Nephron (organoid): ENCODE measurements at regions not wholly inside any gene's neighbourhood (a gene's known extent, or its start where the extent isn't known, plus 50 kb on each side); places are given as distances from the start of the nearest gene placed in this dataset.

ENCODE experiments used
- H3K27ac Mint-ChIP-seq, 3 experiments: 2 replicates each; pipeline ENCODE4 v1.8.0; 2020; ENCODE audit warnings: mixed read lengths in 3 of 3, mild to moderate bottlenecking in 2 of 3, moderate library complexity in 1 of 3
- H3K27me3 Mint-ChIP-seq: 2 replicates; pipeline ENCODE4 v1.8.0; 2021; ENCODE audit warnings: low read depth, mild to moderate bottlenecking, moderate library complexity, mixed read lengths
- H3K36me3 Mint-ChIP-seq: 2 replicates; pipeline ENCODE4 v1.8.0; 2020; ENCODE audit warnings: low read depth, mixed read lengths
- H3K4me1 Mint-ChIP-seq: 2 replicates; pipeline ENCODE4 v1.8.0; 2020; ENCODE audit warnings: mixed read lengths
- H3K4me3 Mint-ChIP-seq, 3 experiments: 2 replicates each; pipeline ENCODE4 v1.8.0; 2020; ENCODE audit warnings: mild to moderate bottlenecking in 3 of 3, mixed read lengths in 3 of 3, moderate library complexity in 2 of 3
- H3K9me3 Mint-ChIP-seq: 2 replicates; pipeline ENCODE4 v1.8.0; 2020; ENCODE audit warnings: mixed read lengths
- TF ChIP-seq, protein P1 (sequence below), 3 experiments: fragments of 200-600 bp; sonication (generic); IDR thresholded peaks; one replicate each; pipeline ENCODE4 v1.5.0; 2021; ENCODE audit warnings: antibody characterized with exemption in 3 of 3; ENCODE audit not compliant: unreplicated experiment in 3 of 3

DNA sequence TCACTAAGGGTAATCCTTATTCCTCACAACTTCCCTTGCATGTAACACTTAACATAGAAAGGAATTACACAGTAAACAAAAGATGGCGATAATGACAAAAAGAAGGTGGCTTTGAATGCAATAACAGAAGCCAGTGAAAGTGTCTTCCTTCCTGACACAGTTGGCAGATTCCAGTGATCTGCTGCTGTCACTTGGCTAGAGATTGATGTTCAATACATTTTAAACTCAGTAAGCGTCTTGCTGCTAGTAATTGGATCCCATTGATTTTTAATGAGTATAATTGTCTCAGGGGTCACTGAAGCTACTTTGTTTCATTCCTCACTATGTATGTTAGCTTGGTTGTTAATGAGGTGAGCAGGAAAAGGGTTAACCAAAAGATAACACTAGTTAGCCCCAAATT is 692.7 kb downstream of the NTRK3 start:
- Mint-ChIP-seq H3K36me3 (no peaks in the 10 kb centered on the region), H3K9me3 (peaks cover 4% of the 10 kb centered on the region), H3K4me3 (no peak overlapping the region), H3K27me3 (peaks cover 7% of the 10 kb centered on the region), H3K4me1 (peaks cover 15% of the 10 kb centered on the region), H3K27ac (no peak overlapping the region)
- TF ChIP-seq, protein P1, sequence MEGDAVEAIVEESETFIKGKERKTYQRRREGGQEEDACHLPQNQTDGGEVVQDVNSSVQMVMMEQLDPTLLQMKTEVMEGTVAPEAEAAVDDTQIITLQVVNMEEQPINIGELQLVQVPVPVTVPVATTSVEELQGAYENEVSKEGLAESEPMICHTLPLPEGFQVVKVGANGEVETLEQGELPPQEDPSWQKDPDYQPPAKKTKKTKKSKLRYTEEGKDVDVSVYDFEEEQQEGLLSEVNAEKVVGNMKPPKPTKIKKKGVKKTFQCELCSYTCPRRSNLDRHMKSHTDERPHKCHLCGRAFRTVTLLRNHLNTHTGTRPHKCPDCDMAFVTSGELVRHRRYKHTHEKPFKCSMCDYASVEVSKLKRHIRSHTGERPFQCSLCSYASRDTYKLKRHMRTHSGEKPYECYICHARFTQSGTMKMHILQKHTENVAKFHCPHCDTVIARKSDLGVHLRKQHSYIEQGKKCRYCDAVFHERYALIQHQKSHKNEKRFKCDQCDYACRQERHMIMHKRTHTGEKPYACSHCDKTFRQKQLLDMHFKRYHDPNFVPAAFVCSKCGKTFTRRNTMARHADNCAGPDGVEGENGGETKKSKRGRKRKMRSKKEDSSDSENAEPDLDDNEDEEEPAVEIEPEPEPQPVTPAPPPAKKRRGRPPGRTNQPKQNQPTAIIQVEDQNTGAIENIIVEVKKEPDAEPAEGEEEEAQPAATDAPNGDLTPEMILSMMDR (IDR thresholded peaks at IDR 0.05; ENCODE audit: unreplicated experiment in 3 of 3): no peak

DNA sequence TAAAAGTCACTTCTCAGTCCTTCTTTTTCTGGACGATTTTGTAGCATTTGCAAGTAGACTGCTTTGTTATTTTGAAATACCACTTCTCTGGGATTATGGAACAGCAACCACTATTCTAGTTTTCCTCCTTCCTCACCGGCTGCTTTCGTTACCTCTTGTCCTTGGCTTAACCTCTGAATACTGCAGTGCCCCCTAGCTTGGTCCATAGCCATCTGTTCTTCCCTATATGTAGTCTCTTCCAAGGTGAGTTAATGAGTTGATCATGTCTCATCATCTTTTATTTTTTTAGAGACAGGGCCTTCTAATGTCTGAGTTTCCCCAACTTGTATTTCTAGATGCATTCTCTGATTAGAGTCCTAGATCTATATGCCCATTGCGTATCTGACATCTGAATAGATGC is 694.3 kb downstream of the NTRK3 start:
- peaks cover 7% of the 10 kb centered on the region for H3K27me3 Mint-ChIP-seq
- peaks cover 15% of the 10 kb centered on the region for H3K4me1 Mint-ChIP-seq
- H3K27ac Mint-ChIP-seq: no peak overlapping the region
- TF ChIP-seq, protein P1 (IDR thresholded peaks at IDR 0.05; ENCODE audit: unreplicated experiment in 3 of 3): no peak
- peaks cover 4% of the 10 kb centered on the region for H3K9me3 Mint-ChIP-seq
- no peak overlapping the region for H3K4me3 Mint-ChIP-seq
- H3K36me3 Mint-ChIP-seq: no peaks in the 10 kb centered on the region

DNA sequence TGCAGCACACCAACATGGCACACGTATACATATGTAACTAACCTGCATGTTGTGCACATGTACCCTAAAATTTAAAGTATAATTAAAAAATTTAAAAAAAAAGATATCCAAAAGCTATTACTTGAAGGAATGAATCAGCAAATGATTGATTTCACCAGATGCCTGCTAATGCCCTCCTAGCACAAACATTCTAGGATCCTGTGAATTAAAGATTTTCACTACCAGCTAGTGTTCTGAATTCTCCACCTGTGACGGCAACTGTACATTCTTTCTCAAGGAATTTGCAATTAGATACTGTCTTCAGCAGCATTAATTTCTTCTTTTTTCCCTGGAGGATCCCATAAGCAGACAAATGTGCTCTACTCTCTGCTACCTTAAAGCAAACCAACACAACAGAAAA is 694.9 kb downstream of the NTRK3 start:
- TF ChIP-seq, protein P1 (IDR thresholded peaks at IDR 0.05; ENCODE audit: unreplicated experiment in 3 of 3): no peak
- peaks cover 4% of the 10 kb centered on the region for H3K9me3 Mint-ChIP-seq
- H3K27me3 Mint-ChIP-seq: peaks cover 4% of the 10 kb centered on the region
- no peaks in the 10 kb centered on the region for H3K36me3 Mint-ChIP-seq
- no peak overlapping the region for H3K27ac Mint-ChIP-seq
- no peak overlapping the region for H3K4me3 Mint-ChIP-seq
- peaks cover 15% of the 10 kb centered on the region for H3K4me1 Mint-ChIP-seq

DNA sequence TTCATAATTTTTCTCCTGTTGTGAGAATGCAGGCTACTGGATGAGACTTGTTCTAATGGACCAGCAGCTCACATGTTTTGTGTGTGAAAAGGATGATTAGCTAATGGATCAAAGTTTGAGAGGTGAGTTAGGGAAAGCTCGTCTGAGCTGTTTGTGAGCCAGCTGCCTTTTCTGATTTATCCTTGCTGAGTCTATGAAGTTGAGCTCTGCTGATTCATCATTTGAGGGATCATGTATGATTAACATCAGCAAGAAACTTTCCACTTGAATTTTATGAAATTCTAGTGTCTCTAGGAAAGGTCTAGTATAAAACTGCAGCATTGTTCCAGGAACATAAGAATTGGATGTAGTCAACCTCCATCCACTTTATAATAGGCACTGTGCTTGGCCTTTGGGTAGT is 698.7 kb downstream of the NTRK3 start:
- no peaks in the 10 kb centered on the region for H3K27me3 Mint-ChIP-seq
- H3K27ac Mint-ChIP-seq: no peak overlapping the region
- no peaks in the 10 kb centered on the region for H3K36me3 Mint-ChIP-seq
- no peak overlapping the region for H3K4me3 Mint-ChIP-seq
- TF ChIP-seq, protein P1 (IDR thresholded peaks at IDR 0.05; ENCODE audit: unreplicated experiment in 3 of 3): no peak
- peaks cover 8% of the 10 kb centered on the region for H3K4me1 Mint-ChIP-seq
- peaks cover 14% of the 10 kb centered on the region for H3K9me3 Mint-ChIP-seq

DNA sequence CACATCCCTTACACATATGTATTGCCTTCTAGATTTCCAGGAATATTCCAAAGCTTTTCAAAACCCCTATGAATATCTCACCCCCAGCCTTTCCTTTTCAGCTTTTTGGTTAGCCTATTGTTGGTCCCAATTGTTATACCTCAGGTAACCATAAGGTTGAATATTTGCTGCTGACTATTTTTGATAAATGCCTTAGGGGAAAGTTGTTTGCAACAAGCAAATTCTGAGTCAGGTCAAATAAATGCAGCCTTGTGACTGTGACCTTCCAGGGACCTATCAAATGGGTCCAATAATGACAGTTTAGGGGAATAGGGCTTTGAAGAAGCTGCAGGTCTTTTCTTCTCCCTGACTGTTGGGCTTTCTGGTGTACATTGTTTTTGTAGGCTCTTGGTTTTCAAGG is 699.7 kb downstream of the NTRK3 start:
- Mint-ChIP-seq H3K4me1 (peaks cover 2% of the 10 kb centered on the region), H3K27me3 (no peaks in the 10 kb centered on the region), H3K36me3 (no peaks in the 10 kb centered on the region), H3K4me3 (no peak overlapping the region), H3K9me3 (peaks cover 14% of the 10 kb centered on the region), H3K27ac (no peak overlapping the region)
- TF ChIP-seq, protein P1 (IDR thresholded peaks at IDR 0.05; ENCODE audit: unreplicated experiment in 3 of 3): no peak

DNA sequence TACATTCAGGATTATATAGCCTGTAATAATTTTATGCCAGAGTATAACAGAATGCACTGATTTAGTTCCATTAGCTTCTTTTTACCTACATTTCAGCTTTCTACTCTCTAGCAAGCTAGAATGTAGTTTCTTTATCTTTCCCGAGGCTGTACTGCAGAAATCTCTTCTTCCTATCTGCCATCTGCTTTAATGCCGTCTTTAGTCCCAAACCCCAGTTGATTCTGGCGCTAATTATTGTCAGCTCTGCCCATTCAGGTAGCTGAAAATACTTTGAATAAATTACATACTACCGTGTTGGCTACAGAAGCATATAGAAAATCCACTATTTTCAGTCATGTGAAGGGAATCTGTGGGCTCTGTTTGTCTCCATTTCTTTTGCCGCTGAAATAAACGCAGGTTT is 706.7 kb downstream of the NTRK3 start:
- no peaks in the 10 kb centered on the region for H3K36me3 Mint-ChIP-seq
- H3K4me3 Mint-ChIP-seq: no peak overlapping the region
- H3K9me3 Mint-ChIP-seq: peaks cover 8% of the 10 kb centered on the region
- H3K27me3 Mint-ChIP-seq: no peaks in the 10 kb centered on the region
- H3K4me1 Mint-ChIP-seq: no peaks in the 10 kb centered on the region
- TF ChIP-seq, protein P1 (IDR thresholded peaks at IDR 0.05; ENCODE audit: unreplicated experiment in 3 of 3): no peak
- H3K27ac Mint-ChIP-seq: no peak overlapping the region
